ENCODE measurements at regions not wholly inside any gene's neighbourhood (a gene's known extent, or its start where the extent isn't known, plus 50 kb on each side); places are given as distances from the start of the nearest gene placed in this dataset.

- CTCF ChIA-PET = no interaction called here
- Mint-ChIP-seq H3K4me3 (no peak overlapping the region), H3K9me3 (peaks cover 15% of the 10 kb centered on the region), H3K27me3 (peaks cover 2% of the 10 kb centered on the region), H3K4me1 (peaks cover 17% of the 10 kb centered on the region), H3K27ac (no peak overlapping the region), H3K36me3 (ENCODE audit: low read depth) (no peaks in the 10 kb centered on the region)
- POLR2A ChIA-PET = no interaction called here
- DNase-seq = no peak
Measured at GRCh38 chr10:58140691-58141347, 126.9 kb downstream of the IPMK start.

- ChIA-PET CTCF (no interaction called here), POLR2A (no interaction called here)
- Mint-ChIP-seq H3K4me3 (no peak overlapping the region), H3K4me1 (peaks cover 17% of the 10 kb centered on the region), H3K9me3 (peaks cover 15% of the 10 kb centered on the region), H3K27ac (no peak overlapping the region), H3K27me3 (peaks cover 2% of the 10 kb centered on the region), H3K36me3 (ENCODE audit: low read depth) (no peaks in the 10 kb centered on the region)
- no peak for DNase-seq
Measured at GRCh38 chr10:58140054-58140453, 127.6 kb downstream of the IPMK start.

GRCh38 chr10:58137813-58138212 is 129.9 kb downstream of the IPMK start:
- peaks cover 2% of the 10 kb centered on the region for H3K27me3 Mint-ChIP-seq
- no peaks in the 10 kb centered on the region for H3K36me3 Mint-ChIP-seq (ENCODE audit: low read depth)
- H3K4me3 Mint-ChIP-seq = no peak overlapping the region
- no peak for DNase-seq
- H3K27ac Mint-ChIP-seq = no peak overlapping the region
- no peaks in the 10 kb centered on the region for H3K4me1 Mint-ChIP-seq
- H3K9me3 Mint-ChIP-seq = peaks cover 3% of the 10 kb centered on the region
- POLR2A ChIA-PET = no interaction called here
- CTCF ChIA-PET = no interaction called here

GRCh38 chr10:58115218-58116050 is 152.3 kb downstream of the IPMK start:
- Mint-ChIP-seq H3K27me3 (peaks cover 5% of the 10 kb centered on the region), H3K4me3 (no peak overlapping the region), H3K36me3 (ENCODE audit: low read depth) (no peaks in the 10 kb centered on the region), H3K9me3 (no peaks in the 10 kb centered on the region), H3K4me1 (no peaks in the 10 kb centered on the region), H3K27ac (no peak overlapping the region)
- ChIA-PET POLR2A (no interaction called here), CTCF (no interaction called here)
- no peak for DNase-seq

- ChIA-PET POLR2A (no interaction called here), CTCF (no interaction called here)
- no peak overlapping the region for H3K4me3 Mint-ChIP-seq
- H3K9me3 Mint-ChIP-seq = no peaks in the 10 kb centered on the region
- H3K36me3 Mint-ChIP-seq (ENCODE audit: low read depth) = no peaks in the 10 kb centered on the region
- no peak overlapping the region for H3K27ac Mint-ChIP-seq
- no peak for DNase-seq
- no peaks in the 10 kb centered on the region for H3K4me1 Mint-ChIP-seq
- peaks cover 4% of the 10 kb centered on the region for H3K27me3 Mint-ChIP-seq
Measured at GRCh38 chr10:58109731-58110130, 158.0 kb downstream of the IPMK start.

GRCh38 chr10:58107506-58107905 is 160.2 kb downstream of the IPMK start:
- Mint-ChIP-seq H3K9me3 (no peaks in the 10 kb centered on the region), H3K27ac (no peak overlapping the region), H3K4me1 (no peaks in the 10 kb centered on the region), H3K36me3 (ENCODE audit: low read depth) (no peaks in the 10 kb centered on the region), H3K4me3 (no peak overlapping the region), H3K27me3 (peaks cover 4% of the 10 kb centered on the region)
- ChIA-PET POLR2A (no interaction called here), CTCF (no interaction called here)
- no peak for DNase-seq

GRCh38 chr10:58106211-58107035 is 161.3 kb downstream of the IPMK start:
- no peak for DNase-seq
- H3K27ac Mint-ChIP-seq = no peak overlapping the region
- H3K9me3 Mint-ChIP-seq = no peaks in the 10 kb centered on the region
- POLR2A ChIA-PET = no interaction called here
- no peaks in the 10 kb centered on the region for H3K4me1 Mint-ChIP-seq
- CTCF ChIA-PET = no interaction called here
- peaks cover 1% of the 10 kb centered on the region for H3K27me3 Mint-ChIP-seq
- H3K36me3 Mint-ChIP-seq (ENCODE audit: low read depth) = no peaks in the 10 kb centered on the region
- H3K4me3 Mint-ChIP-seq = no peak overlapping the region

GRCh38 chr10:58104351-58104751 is 163.3 kb downstream of the IPMK start:
- POLR2A ChIA-PET = no interaction called here
- Mint-ChIP-seq H3K9me3 (no peaks in the 10 kb centered on the region), H3K4me3 (no peak overlapping the region), H3K27ac (no peak overlapping the region), H3K27me3 (no peaks in the 10 kb centered on the region), H3K4me1 (no peaks in the 10 kb centered on the region), H3K36me3 (ENCODE audit: low read depth) (no peaks in the 10 kb centered on the region)
- no peak for DNase-seq
- CTCF ChIA-PET = no interaction called here

GRCh38 chr10:58102897-58103296 is 164.8 kb downstream of the IPMK start:
- DNase-seq = no peak
- Mint-ChIP-seq H3K4me1 (no peaks in the 10 kb centered on the region), H3K27me3 (no peaks in the 10 kb centered on the region), H3K27ac (no peak overlapping the region), H3K4me3 (no peak overlapping the region), H3K9me3 (no peaks in the 10 kb centered on the region), H3K36me3 (ENCODE audit: low read depth) (no peaks in the 10 kb centered on the region)
- ChIA-PET POLR2A (no interaction called here), CTCF (no interaction called here)

GRCh38 chr10:58101682-58102081 is 166.0 kb downstream of the IPMK start:
- POLR2A ChIA-PET = no interaction called here
- Mint-ChIP-seq H3K4me3 (no peak overlapping the region), H3K4me1 (no peaks in the 10 kb centered on the region), H3K36me3 (ENCODE audit: low read depth) (no peaks in the 10 kb centered on the region), H3K27me3 (no peaks in the 10 kb centered on the region), H3K9me3 (no peaks in the 10 kb centered on the region), H3K27ac (no peak overlapping the region)
- CTCF ChIA-PET = interaction anchor here (0.7 kb wide), 1 partner anchor 9 kb away, joined by 3 read pairs; no protein-coding TSS in a partner anchor
- no peak for DNase-seq

GRCh38 chr10:58094985-58095718 is 172.5 kb downstream of the IPMK start:
- Mint-ChIP-seq H3K4me1 (no peaks in the 10 kb centered on the region), H3K36me3 (ENCODE audit: low read depth) (no peaks in the 10 kb centered on the region), H3K9me3 (no peaks in the 10 kb centered on the region), H3K4me3 (no peak overlapping the region), H3K27me3 (peaks cover 2% of the 10 kb centered on the region), H3K27ac (no peak overlapping the region)
- no peak for DNase-seq
- ChIA-PET POLR2A (no interaction called here), CTCF (no interaction called here)

GRCh38 chr10:58091886-58092285 is 175.8 kb downstream of the IPMK start:
- Mint-ChIP-seq H3K27me3 (peaks cover 4% of the 10 kb centered on the region), H3K27ac (no peak overlapping the region), H3K36me3 (ENCODE audit: low read depth) (no peaks in the 10 kb centered on the region), H3K4me1 (no peaks in the 10 kb centered on the region), H3K9me3 (no peaks in the 10 kb centered on the region), H3K4me3 (no peak overlapping the region)
- ChIA-PET CTCF (interaction anchor here (0.6 kb wide), 1 partner anchor 65 kb away, joined by 3 read pairs; no protein-coding TSS in a partner anchor), POLR2A (no interaction called here)
- DNase-seq = no peak

GRCh38 chr10:58089739-58090138 is 178.0 kb downstream of the IPMK start:
- Mint-ChIP-seq H3K4me3 (no peak overlapping the region), H3K27me3 (peaks cover 4% of the 10 kb centered on the region), H3K36me3 (ENCODE audit: low read depth) (no peaks in the 10 kb centered on the region), H3K9me3 (no peaks in the 10 kb centered on the region), H3K4me1 (no peaks in the 10 kb centered on the region), H3K27ac (no peak overlapping the region)
- no peak for DNase-seq
- POLR2A ChIA-PET = no interaction called here
- CTCF ChIA-PET = no interaction called here
